Spleen (tissue), 11 donors: ENCODE measurements at regions not wholly inside any gene's neighbourhood (a gene's known extent, or its start where the extent isn't known, plus 50 kb on each side); places are given as distances from the start of the nearest gene placed in this dataset.

Experiments used
- DNase-seq: peaks from one replicate; pipeline ENCODE4 v3.0.0-alpha.2; 2020
- H3K27ac ChIP-seq, 8 donors: fragments of 200-600 bp; sonication (generic) in 7 of 8; 1 replicate in 4 of 8; 2 replicates in 4 of 8; pipeline versions ENCODE4 v1.5.0 to v1.8.0; 2016 to 2021; ENCODE audit warnings: inconsistent platforms in 4 of 8, mild to moderate bottlenecking in 4 of 8, moderate library complexity in 1 of 8
- H3K27me3 ChIP-seq, 7 donors: fragments of 200-600 bp; sonication (generic) in 6 of 7; replicated peaks in 1 of 7; 1 replicate in 4 of 7; 2 replicates in 3 of 7; pipeline versions ENCODE4 v1.5.0 to v1.8.0; 2016 to 2021; ENCODE audit warnings: inconsistent platforms in 3 of 7, mild to moderate bottlenecking in 1 of 7
- H3K36me3 ChIP-seq, 6 donors: fragments of 200-600 bp; sonication (generic) in 5 of 6; 1 replicate in 4 of 6; 2 replicates in 2 of 6; pipeline versions ENCODE4 v1.5.0 to v1.8.0; 2016 to 2021; ENCODE audit warnings: inconsistent platforms in 2 of 6
- H3K4me1 ChIP-seq, 6 donors: fragments of 200-600 bp; sonication (generic) in 5 of 6; 1 replicate in 3 of 6; 2 replicates in 3 of 6; pipeline versions ENCODE4 v1.5.0 to v1.8.0; 2016 to 2021; ENCODE audit warnings: inconsistent platforms in 3 of 6
- H3K4me3 ChIP-seq, 8 donors: fragments of 200-600 bp; sonication (generic) in 7 of 8; 1 replicate in 4 of 8; 2 replicates in 4 of 8; pipeline versions ENCODE4 v1.5.0 to v1.8.0; 2016 to 2021; ENCODE audit warnings: inconsistent platforms in 4 of 8, mild to moderate bottlenecking in 4 of 8, moderate library complexity in 2 of 8
- H3K9me3 ChIP-seq, 8 donors: fragments of 200-600 bp; sonication (generic) in 7 of 8; 1 replicate in 4 of 8; 2 replicates in 4 of 8; pipeline versions ENCODE4 v1.5.0 to v1.8.0; 2016 to 2021; ENCODE audit warnings: inconsistent platforms in 4 of 8
- POLR2A ChIP-seq, 3 donors: fragments of 450-650 bp; IDR thresholded peaks; one replicate each; pipeline ENCODE4 v1.5.1; 2017; ENCODE audit warnings: antibody characterized with exemption in 3 of 3, mild to moderate bottlenecking in 1 of 3
- POLR2AphosphoS5 ChIP-seq, 3 donors: sonication (generic); formaldehyde crosslinking; IDR thresholded peaks; one replicate each; pipeline ENCODE4 v1.5.1; 2017; ENCODE audit warnings: antibody characterized with exemption in 3 of 3
- WGBS, 5 donors: extraction: QIAGEN DNeasy Blood & Tissue Kit in 3 of 5; methylation state at CpG; one replicate each; pipeline versions ENCODE4 v1.1.5 to v1.1.7; 2013 to 2018; 5-methylcytosine and 5-hydroxymethylcytosine counted together
- intact Hi-C: fragments of 100-400 bp; cut with DNase I; formaldehyde crosslinking; loops from one replicate; pipeline ENCODE4 v1.15.0; 2023; ENCODE audit warnings: low total_unique reads
- TF ChIP-seq, protein P1 (sequence below), 11 experiments: fragments of 200-600 bp in 7 of 11; fragments of 450-650 bp in 4 of 11; sonication (generic) in 4 of 11; IDR thresholded peaks in 8 of 11; conservative IDR thresholded peaks in 3 of 11; 1 replicate in 7 of 11; 2 replicates in 4 of 11; pipeline versions ENCODE4 v1.4.0 to v1.8.0; 2016 to 2021; ENCODE audit warnings: antibody characterized with exemption in 11 of 11, inconsistent platforms in 4 of 11, mild to moderate bottlenecking in 1 of 11
- donor health status: healthy with polysubstance abuse.
- donor health status: DM: no; HTN: no; CAD: no; lungs with moderate emphysema.
- donor health status: DM: no; HTN: no; CAD: no.
- donor health status: Bipolar disorder and iron deficiency.
- donor health status: healthy.
- donor health status: DM: no; HTN: no; CAD: no.
- donor health status: DM: yes; HTN: yes; CAD: no.

DNA sequence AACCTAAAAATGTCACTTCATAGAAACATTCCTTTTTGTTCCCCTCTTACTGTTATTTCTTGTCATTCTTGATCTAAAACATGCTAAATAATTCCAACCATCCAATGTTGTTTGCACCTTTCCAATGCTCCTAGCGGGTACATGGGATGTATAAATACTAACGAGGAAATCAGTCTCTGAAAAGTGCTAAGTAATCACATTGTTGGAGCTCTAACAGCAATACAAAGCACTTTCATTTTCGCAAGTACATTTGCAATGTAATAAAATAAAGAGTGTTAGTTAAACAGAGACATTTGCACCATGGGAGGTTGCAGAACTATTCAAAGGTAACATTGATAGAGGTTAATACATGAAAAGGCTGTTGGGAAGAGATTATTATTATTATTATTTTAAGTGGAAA, 286.2 kb upstream of the ACVR2A start:
- Histone ChIP-seq H3K27ac (no peak overlapping the region), H3K27me3 (no peaks in the 10 kb centered on the region), H3K4me1 (no peaks in the 10 kb centered on the region), H3K9me3 (no peaks in the 10 kb centered on the region), H3K36me3 (no peaks in the 10 kb centered on the region), H3K4me3 (no peak overlapping the region)
- WGBS, 5 donors = 40 to 75% (median 48%) methylated on average over 3 of the region's 3 CpGs
- intact Hi-C loops = no loop called here
- DNase-seq = no peak
- TF ChIP-seq, protein P1, sequence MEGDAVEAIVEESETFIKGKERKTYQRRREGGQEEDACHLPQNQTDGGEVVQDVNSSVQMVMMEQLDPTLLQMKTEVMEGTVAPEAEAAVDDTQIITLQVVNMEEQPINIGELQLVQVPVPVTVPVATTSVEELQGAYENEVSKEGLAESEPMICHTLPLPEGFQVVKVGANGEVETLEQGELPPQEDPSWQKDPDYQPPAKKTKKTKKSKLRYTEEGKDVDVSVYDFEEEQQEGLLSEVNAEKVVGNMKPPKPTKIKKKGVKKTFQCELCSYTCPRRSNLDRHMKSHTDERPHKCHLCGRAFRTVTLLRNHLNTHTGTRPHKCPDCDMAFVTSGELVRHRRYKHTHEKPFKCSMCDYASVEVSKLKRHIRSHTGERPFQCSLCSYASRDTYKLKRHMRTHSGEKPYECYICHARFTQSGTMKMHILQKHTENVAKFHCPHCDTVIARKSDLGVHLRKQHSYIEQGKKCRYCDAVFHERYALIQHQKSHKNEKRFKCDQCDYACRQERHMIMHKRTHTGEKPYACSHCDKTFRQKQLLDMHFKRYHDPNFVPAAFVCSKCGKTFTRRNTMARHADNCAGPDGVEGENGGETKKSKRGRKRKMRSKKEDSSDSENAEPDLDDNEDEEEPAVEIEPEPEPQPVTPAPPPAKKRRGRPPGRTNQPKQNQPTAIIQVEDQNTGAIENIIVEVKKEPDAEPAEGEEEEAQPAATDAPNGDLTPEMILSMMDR (IDR thresholded peaks at IDR 0.05 in 8 of 11, conservative IDR thresholded peaks at IDR 0.05 in 3 of 11) = no peak
- no peak for TF ChIP-seq POLR2AphosphoS5 (IDR thresholded peaks at IDR 0.05)
- no peak for TF ChIP-seq POLR2A (IDR thresholded peaks at IDR 0.05)

DNA sequence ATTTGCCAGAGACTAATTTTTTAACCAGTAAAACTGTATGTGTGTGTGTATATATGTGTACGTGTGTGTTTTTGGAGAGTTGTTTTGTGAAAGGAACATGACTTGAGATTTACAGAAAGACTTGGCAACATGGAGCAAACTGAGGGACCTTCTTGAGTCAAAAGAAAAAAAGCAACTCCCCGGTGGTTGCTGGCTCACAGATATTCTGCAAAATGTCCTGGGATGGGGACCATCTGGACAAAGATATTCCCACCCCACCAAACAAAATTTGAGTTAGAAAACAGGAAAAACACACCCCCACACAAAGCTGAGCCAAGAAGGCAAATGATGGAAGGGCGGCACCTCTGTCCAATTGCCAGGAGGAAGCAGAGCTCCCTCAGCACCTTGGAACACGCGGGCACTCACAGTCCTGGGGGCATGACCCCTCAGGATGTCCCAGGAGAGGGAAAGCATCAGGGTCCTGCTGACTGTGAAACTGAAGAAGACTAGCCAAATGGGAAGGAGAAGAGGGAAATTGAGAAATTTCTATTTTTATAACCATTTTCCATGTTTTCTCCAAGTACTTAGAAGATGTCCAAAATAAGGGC, 290.2 kb upstream of the ACVR2A start:
- no peak overlapping the region for H3K4me3 ChIP-seq
- no peaks in the 10 kb centered on the region for H3K4me1 ChIP-seq
- no peaks in the 10 kb centered on the region for H3K36me3 ChIP-seq
- H3K27ac ChIP-seq = no peak overlapping the region
- intact Hi-C loops = no loop called here
- DNase-seq = no peak
- no peaks in the 10 kb centered on the region for H3K9me3 ChIP-seq
- no peaks in the 10 kb centered on the region for H3K27me3 ChIP-seq
- TF ChIP-seq POLR2A (IDR thresholded peaks at IDR 0.05) (no peak), POLR2AphosphoS5 (IDR thresholded peaks at IDR 0.05) (no peak)
- TF ChIP-seq, protein P1 (IDR thresholded peaks at IDR 0.05 in 8 of 11, conservative IDR thresholded peaks at IDR 0.05 in 3 of 11) = no peak
- WGBS, 5 donors = 75 to 88% (median 78%) methylated on average over 5 of the region's 5 CpGs

DNA sequence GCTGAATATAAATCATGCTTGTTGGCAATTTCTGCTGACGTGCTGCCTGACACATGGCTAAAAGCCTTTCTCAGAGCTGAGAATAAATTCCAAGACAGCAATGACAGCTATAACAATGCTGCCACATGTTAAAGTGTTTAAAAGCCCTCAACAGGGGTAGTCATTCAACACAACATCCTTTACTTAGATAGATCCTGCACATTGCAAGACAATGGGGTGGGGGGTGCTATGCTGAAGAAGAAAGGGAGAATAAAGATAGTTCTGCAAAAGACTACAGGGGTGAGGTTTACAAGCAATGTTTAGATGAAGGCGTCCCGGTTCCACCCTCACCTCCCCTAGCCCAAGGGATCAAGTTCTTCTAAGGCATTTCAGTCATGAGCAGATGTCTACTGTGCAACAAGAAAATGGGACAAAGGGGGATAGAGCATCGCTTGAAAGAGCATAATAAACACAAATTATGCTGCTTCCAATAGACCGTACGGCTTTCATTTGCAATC, 291.0 kb upstream of the ACVR2A start:
- intact Hi-C loops = no loop called here
- DNase-seq = no peak
- Histone ChIP-seq H3K9me3 (no peaks in the 10 kb centered on the region), H3K4me3 (no peak overlapping the region), H3K27me3 (no peaks in the 10 kb centered on the region), H3K4me1 (no peaks in the 10 kb centered on the region), H3K36me3 (no peaks in the 10 kb centered on the region), H3K27ac (no peak overlapping the region)
- TF ChIP-seq POLR2AphosphoS5 (IDR thresholded peaks at IDR 0.05) = no peak
- TF ChIP-seq, protein P1 (IDR thresholded peaks at IDR 0.05 in 8 of 11, conservative IDR thresholded peaks at IDR 0.05 in 3 of 11) = no peak
- no peak for TF ChIP-seq POLR2A (IDR thresholded peaks at IDR 0.05)
- 89 to 94% (median 90%) methylated on average over 6 of the region's 6 CpGs for WGBS, 5 donors

DNA sequence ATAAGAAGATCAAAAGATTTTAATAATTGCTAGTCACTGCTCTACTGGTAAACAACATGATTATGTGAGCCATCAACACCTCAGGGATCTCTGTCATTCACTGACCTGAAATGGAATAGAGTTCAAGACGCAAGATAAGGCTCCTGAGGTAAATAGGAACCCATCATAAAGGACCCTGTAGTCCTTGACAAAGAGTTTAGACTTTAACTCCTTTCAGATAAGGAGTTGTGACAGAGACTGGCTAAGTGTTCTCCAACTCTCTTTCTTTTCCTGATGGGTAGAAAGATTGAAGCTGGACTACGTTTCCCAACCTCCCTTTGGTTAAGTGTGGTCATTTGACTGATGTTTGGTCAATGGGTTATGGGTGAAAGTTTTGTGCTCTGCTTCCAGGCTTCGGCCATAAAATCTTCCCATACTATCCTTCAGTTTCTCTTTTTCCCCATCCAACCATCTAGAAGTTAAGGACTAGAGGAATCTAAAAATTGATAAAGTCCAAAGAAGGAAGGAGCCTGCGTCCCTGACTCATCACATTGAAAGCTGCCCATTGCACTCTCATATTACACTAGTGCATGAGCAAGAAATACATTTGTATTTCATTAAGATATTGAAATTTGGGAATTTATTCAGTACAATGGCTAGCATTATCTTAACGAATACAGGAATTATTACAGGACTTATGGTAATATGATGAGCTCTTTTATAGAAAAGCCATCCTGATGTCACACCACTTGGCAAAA, 293.7 kb upstream of the ACVR2A start:
- Histone ChIP-seq H3K27ac (no peak overlapping the region), H3K4me1 (no peaks in the 10 kb centered on the region), H3K4me3 (no peak overlapping the region), H3K9me3 (no peaks in the 10 kb centered on the region), H3K36me3 (no peaks in the 10 kb centered on the region), H3K27me3 (no peaks in the 10 kb centered on the region)
- DNase-seq = no peak
- intact Hi-C loops = no loop called here
- TF ChIP-seq POLR2A (IDR thresholded peaks at IDR 0.05) = no peak
- WGBS, 5 donors = 71 to 86% (median 79%) methylated on average over 5 of the region's 5 CpGs
